Astrocyte (in vitro differentiated cells and primary cell): ENCODE measurements at regions not wholly inside any gene's neighbourhood (a gene's known extent, or its start where the extent isn't known, plus 50 kb on each side); places are given as distances from the start of the nearest gene placed in this dataset.
A peak's percentile ranks its signal among the peaks of the same experiment; 100 is the strongest.

Experiments used
- DNase-seq: peaks from one replicate; pipeline ENCODE4 v3.0.0-alpha.2; 2010; ENCODE audit warnings: low read depth
- FAIRE-seq: peaks from 2 replicates; lab custom pipeline; 2011; peaks lifted over from hg19 to GRCh38; lab: Jason Lieb, UNC
- H2AFZ ChIP-seq: 2 replicates; pipeline ENCODE4 v1.6.0; 2012; ENCODE audit warnings: low read depth, low read length, inconsistent platforms
- H3K27ac ChIP-seq: 2 replicates; pipeline ENCODE4 v1.5.1; 2011; ENCODE audit warnings: low read depth, low read length, inconsistent platforms
- H3K27me3 ChIP-seq: 2 replicates; pipeline ENCODE4 v1.6.0; 2011; ENCODE audit warnings: low read length, inconsistent platforms; ENCODE audit not compliant: insufficient read depth
- H3K36me3 ChIP-seq: 2 replicates; pipeline ENCODE4 v1.5.1; 2011; ENCODE audit warnings: low read length, inconsistent platforms; ENCODE audit not compliant: insufficient read depth
- H3K4me1 ChIP-seq: 2 replicates; pipeline ENCODE4 v1.5.1; 2011; ENCODE audit warnings: low read length, inconsistent platforms; ENCODE audit not compliant: insufficient read depth
- H3K4me2 ChIP-seq: 2 replicates; pipeline ENCODE4 v1.6.0; 2012; ENCODE audit warnings: low read length, inconsistent platforms
- H3K4me3 ChIP-seq: 2 replicates; pipeline ENCODE4 v1.5.1; 2011; ENCODE audit warnings: low read depth, mild to moderate bottlenecking, low read length, inconsistent platforms; ENCODE audit not compliant: insufficient read depth
- H3K79me2 ChIP-seq: 2 replicates; pipeline ENCODE4 v1.6.0; 2012; ENCODE audit warnings: mild to moderate bottlenecking, low read length, inconsistent platforms; ENCODE audit not compliant: insufficient read depth
- H3K9ac ChIP-seq: 2 replicates; pipeline ENCODE4 v1.6.0; 2012; ENCODE audit warnings: mild to moderate bottlenecking, low read length, inconsistent platforms
- H3K9me3 ChIP-seq: 2 replicates; pipeline ENCODE4 v1.5.1; 2012; ENCODE audit warnings: low read depth, mild to moderate bottlenecking, low read length, inconsistent platforms; ENCODE audit not compliant: insufficient read depth
- H4K20me1 ChIP-seq: 2 replicates; pipeline ENCODE4 v1.6.0; 2012; ENCODE audit warnings: low read length, inconsistent platforms; ENCODE audit not compliant: insufficient read depth
- H3K27ac Mint-ChIP-seq: one replicate; pipeline ENCODE4 v1.8.0; 2021; ENCODE audit warnings: mild to moderate bottlenecking, mixed read lengths; ENCODE audit not compliant: unreplicated experiment
- H3K27me3 Mint-ChIP-seq: one replicate; pipeline ENCODE4 v1.8.0; 2021; ENCODE audit warnings: low read depth, mixed read lengths; ENCODE audit not compliant: unreplicated experiment
- H3K36me3 Mint-ChIP-seq: one replicate; pipeline ENCODE4 v1.8.0; 2021; ENCODE audit warnings: low read depth, mixed read lengths; ENCODE audit not compliant: unreplicated experiment
- H3K4me1 Mint-ChIP-seq: one replicate; pipeline ENCODE4 v1.8.0; 2021; ENCODE audit warnings: low read depth, mixed read lengths; ENCODE audit not compliant: unreplicated experiment
- H3K4me3 Mint-ChIP-seq: one replicate; pipeline ENCODE4 v1.8.0; 2021; ENCODE audit warnings: mild to moderate bottlenecking, moderate library complexity, mixed read lengths; ENCODE audit not compliant: unreplicated experiment
- H3K9me3 Mint-ChIP-seq: one replicate; pipeline ENCODE4 v1.8.0; 2021; ENCODE audit warnings: mild to moderate bottlenecking, mixed read lengths; ENCODE audit not compliant: unreplicated experiment
- CTCF ChIP-seq: IDR thresholded peaks from 2 replicates; pipeline ENCODE4 v1.5.1; 2011; ENCODE audit warnings: low read depth, mild to moderate bottlenecking, inconsistent platforms, low read length, moderate library complexity; ENCODE audit not compliant: insufficient read depth
- EZH2 ChIP-seq: IDR thresholded peaks from 2 replicates; pipeline ENCODE4 v1.6.1; 2012; ENCODE audit warnings: mild to moderate bottlenecking, low read length, inconsistent platforms; ENCODE audit not compliant: insufficient read depth

- H3K36me3 ChIP-seq: no peaks in the 10 kb centered on the region
- peaks cover 29% of the 10 kb centered on the region for H3K4me1 ChIP-seq
- no peaks in the 10 kb centered on the region for H3K27me3 ChIP-seq
- no peaks in the 10 kb centered on the region for H3K36me3 Mint-ChIP-seq
- H3K4me3 Mint-ChIP-seq: no peak overlapping the region
- DNase-seq (no peak), FAIRE-seq (no peak)
- no peaks in the 10 kb centered on the region for H3K9me3 Mint-ChIP-seq
- no peak overlapping the region for H3K9ac ChIP-seq
- H3K27ac Mint-ChIP-seq: peak overlapping the region; percentile 38
- H3K79me2 ChIP-seq: no peaks in the 10 kb centered on the region
- no peak overlapping the region for H2AFZ ChIP-seq
- H3K27ac ChIP-seq: no peak overlapping the region
- no peak overlapping the region for H3K4me2 ChIP-seq
- H3K27me3 Mint-ChIP-seq: peaks cover 24% of the 10 kb centered on the region
- H4K20me1 ChIP-seq: no peaks in the 10 kb centered on the region
- no peaks in the 10 kb centered on the region for H3K9me3 ChIP-seq
- TF ChIP-seq EZH2 (no peak), CTCF (no peak)
- no peak overlapping the region for H3K4me3 ChIP-seq
- H3K4me1 Mint-ChIP-seq: peaks cover 23% of the 10 kb centered on the region
Observed at GRCh38 chr15:69797051-69797595, 300.6 kb downstream of the TLE3 start.

- H3K27me3 Mint-ChIP-seq: peaks cover 27% of the 10 kb centered on the region
- H3K9ac ChIP-seq: no peak overlapping the region
- TF ChIP-seq CTCF (no peak), EZH2 (no peak)
- H3K4me1 ChIP-seq: peaks cover 29% of the 10 kb centered on the region
- no peaks in the 10 kb centered on the region for H3K36me3 ChIP-seq
- H3K36me3 Mint-ChIP-seq: no peaks in the 10 kb centered on the region
- no peaks in the 10 kb centered on the region for H3K9me3 ChIP-seq
- no peak overlapping the region for H2AFZ ChIP-seq
- no peaks in the 10 kb centered on the region for H4K20me1 ChIP-seq
- H3K4me3 ChIP-seq: no peak overlapping the region
- H3K4me3 Mint-ChIP-seq: no peak overlapping the region
- no peaks in the 10 kb centered on the region for H3K79me2 ChIP-seq
- no peak overlapping the region for H3K4me2 ChIP-seq
- H3K4me1 Mint-ChIP-seq: peaks cover 23% of the 10 kb centered on the region
- no peak overlapping the region for H3K27ac ChIP-seq
- DNase-seq (no peak), FAIRE-seq (no peak)
- H3K27me3 ChIP-seq: no peaks in the 10 kb centered on the region
- peak overlapping the region; percentile 38 for H3K27ac Mint-ChIP-seq
- no peaks in the 10 kb centered on the region for H3K9me3 Mint-ChIP-seq
Observed at GRCh38 chr15:69797615-69798014, 300.1 kb downstream of the TLE3 start.

GRCh38 chr15:69798481-69799250 lies 299.1 kb downstream of the TLE3 start:
- Histone ChIP-seq H4K20me1 (no peaks in the 10 kb centered on the region), H2AFZ (peak overlapping the region; percentile 55), H3K4me2 (peak overlapping the region; percentile 51), H3K36me3 (no peaks in the 10 kb centered on the region), H3K27me3 (no peaks in the 10 kb centered on the region), H3K9me3 (no peaks in the 10 kb centered on the region), H3K27ac (no peak overlapping the region), H3K9ac (no peak overlapping the region), H3K4me3 (no peak overlapping the region), H3K79me2 (no peaks in the 10 kb centered on the region), H3K4me1 (peaks cover 26% of the 10 kb centered on the region)
- DNase-seq: peak; percentile 56
- TF ChIP-seq CTCF (no peak), EZH2 (no peak)
- Mint-ChIP-seq H3K4me1 (peaks cover 20% of the 10 kb centered on the region), H3K27ac (peak overlapping the region; percentile 10), H3K4me3 (no peak overlapping the region), H3K27me3 (peaks cover 28% of the 10 kb centered on the region), H3K36me3 (no peaks in the 10 kb centered on the region), H3K9me3 (peaks cover 2% of the 10 kb centered on the region)
- peak; percentile 87 for FAIRE-seq
